Liver (tissue), 3 donors: ENCODE measurements at regions not wholly inside any gene's neighbourhood (a gene's known extent, or its start where the extent isn't known, plus 50 kb on each side); places are given as distances from the start of the nearest gene placed in this dataset.

Experiments
- CTCF ChIP-seq: fragments of 150-350 bp; IDR thresholded peaks from 2 replicates; pipeline ENCODE4 v1.5.1; 2017; ENCODE audit warnings: improper control_type of control experiment, low read depth, low read length; ENCODE audit not compliant: missing input control
- EGR1 ChIP-seq, 2 donors: IDR thresholded peaks; 2 replicates each; pipeline ENCODE4 v1.6.1; 2016 to 2018; ENCODE audit warnings: antibody characterized with exemption in 2 of 2, low read depth in 2 of 2
- RAD21 ChIP-seq, 2 donors: IDR thresholded peaks; 2 replicates each; pipeline ENCODE4 v1.6.1; 2016; ENCODE audit warnings: antibody characterized with exemption in 2 of 2, mild to moderate bottlenecking in 2 of 2
- REST ChIP-seq: IDR thresholded peaks from 2 replicates; pipeline ENCODE4 v1.6.1; 2016; ENCODE audit warnings: antibody characterized with exemption, mild to moderate bottlenecking
- YY1 ChIP-seq: IDR thresholded peaks from 2 replicates; pipeline ENCODE4 v1.6.1; 2016; ENCODE audit warnings: antibody characterized with exemption, mild to moderate bottlenecking
- ZBTB33 ChIP-seq: IDR thresholded peaks from 2 replicates; pipeline ENCODE4 v1.6.1; 2016; ENCODE audit warnings: antibody characterized with exemption
- donor health status: healthy.
- donor health status: healthy.

DNA sequence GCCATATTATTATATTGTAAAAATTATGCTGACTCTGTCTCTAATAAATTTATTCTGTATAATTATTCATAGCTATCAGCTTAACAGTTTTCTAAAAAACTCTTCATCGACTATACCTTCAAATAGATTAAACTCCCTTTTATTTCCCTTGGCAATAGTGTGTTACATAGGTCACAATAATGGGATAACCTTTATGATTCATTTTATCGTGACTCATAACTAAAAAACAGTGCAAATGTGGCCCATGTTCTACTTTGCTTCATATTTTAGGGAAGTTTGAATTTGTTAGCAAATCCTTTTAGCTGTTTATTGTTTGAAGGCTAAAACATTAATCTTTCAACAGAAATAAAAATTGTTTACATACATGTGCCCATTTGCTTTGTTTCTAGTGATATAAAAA is 783.2 kb upstream of the CDH2 start:
- no peak for TF ChIP-seq EGR1 (IDR thresholded peaks at IDR 0.05; ENCODE audit: low read depth in 2 of 2)
- TF ChIP-seq CTCF, result no peak
- TF ChIP-seq REST, result no peak
- TF ChIP-seq YY1, result no peak
- no peak for TF ChIP-seq ZBTB33
- TF ChIP-seq RAD21 (IDR thresholded peaks at IDR 0.05), result no peak
